HG02610 (cell line): ENCODE measurements at regions not wholly inside any gene's neighbourhood (a gene's known extent, or its start where the extent isn't known, plus 50 kb on each side); places are given as distances from the start of the nearest gene placed in this dataset.

ENCODE experiments used
- ATAC-seq: cut with Tn5 transposase; IDR thresholded peaks from one replicate; pipeline ENCODE4 v1.9.1; 2021; ENCODE audit warnings: mild to moderate bottlenecking, moderate library complexity; ENCODE audit not compliant: unreplicated experiment

- no peak for ATAC-seq
Measured at GRCh38 chr16:51755039-51755501, 604.0 kb upstream of the SALL1 start.

DNA sequence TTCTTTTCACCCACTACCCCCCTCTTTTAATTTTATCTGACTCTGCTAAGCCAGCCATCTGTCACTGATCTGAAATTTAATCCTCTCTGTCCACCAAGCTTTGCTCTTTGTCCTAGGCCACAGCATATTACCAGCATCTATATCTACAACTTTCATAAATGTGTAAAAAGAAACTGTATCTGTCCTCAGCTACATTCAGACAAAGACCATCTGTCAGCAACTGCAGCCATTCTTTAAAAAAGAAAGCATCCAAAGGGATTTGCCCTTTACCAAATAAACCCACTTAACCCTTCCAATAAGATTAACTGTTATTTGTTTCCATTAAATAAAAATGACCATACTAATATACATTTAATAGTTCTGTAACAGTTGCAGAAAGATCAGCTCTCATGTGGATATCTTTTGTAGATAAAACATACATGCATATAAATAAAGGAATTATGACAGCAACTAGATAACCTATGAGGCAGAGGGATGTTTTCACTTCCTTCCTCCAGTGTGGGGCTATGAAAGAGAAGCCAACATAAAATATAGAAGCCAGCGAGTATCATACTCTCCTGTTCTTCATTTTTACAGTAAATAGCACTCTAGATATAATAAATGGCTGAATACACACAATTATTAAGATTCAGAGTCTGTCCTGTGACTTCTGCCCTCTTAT is 602.5 kb upstream of the SALL1 start:
- no peak for ATAC-seq

- ATAC-seq = no peak
Measured at GRCh38 chr16:51752438-51752995, 601.4 kb upstream of the SALL1 start.

DNA sequence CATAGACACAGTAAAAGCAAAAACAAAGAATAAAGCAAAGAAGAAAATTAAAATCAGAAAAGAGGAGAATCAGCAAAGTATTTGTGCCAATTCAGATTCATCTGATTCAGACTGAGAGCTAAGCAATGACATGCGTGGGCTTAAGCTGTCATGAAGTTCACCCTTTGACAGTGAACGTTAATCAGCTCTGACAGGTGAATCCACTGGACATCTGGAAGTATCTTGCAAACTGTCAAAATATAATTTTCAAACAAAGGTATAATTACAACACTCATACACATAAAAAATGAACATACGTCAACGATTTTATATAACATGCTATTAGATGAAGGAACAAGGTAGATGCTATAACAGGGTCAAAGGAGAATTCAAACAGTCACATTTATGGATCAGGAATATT is 596.3 kb upstream of the SALL1 start:
- no peak for ATAC-seq

DNA sequence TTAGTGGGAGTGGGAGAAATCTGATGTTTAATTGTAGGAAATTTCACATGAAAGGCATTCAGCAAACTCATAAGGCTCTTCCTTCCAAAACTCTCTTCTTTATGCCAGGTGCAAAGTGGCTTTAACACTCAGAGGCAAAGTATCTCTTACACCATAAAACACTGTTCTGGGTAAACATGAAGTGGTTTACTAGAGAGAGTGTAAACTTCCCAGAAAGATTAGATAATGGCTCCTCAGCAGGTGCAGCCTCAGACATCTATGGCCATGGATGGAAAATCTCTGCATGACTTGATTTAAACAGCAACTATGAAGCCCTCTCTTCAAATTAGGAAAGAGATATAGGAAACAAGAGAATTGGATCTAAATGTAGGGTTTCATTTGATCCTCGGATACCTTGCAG is 583.1 kb upstream of the SALL1 start:
- ATAC-seq = no peak

DNA sequence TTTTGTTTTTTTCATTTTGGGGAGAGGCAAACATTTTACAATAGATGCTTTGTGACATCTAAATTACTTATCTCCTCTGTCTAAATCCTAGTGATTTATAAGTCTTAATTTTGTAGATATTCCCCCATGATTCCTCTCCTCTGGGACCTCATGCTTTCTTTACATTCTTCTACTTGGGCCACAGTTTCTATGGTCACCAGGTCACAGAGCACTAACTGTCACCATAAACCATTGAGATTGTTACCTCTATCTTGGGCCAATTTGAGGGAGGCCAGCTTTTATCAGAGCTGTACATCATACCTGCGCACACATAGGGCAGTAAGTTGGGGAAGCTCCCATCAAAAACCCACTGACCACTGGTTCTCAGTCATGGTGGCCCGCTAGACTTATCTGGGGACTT is 582.1 kb upstream of the SALL1 start:
- no peak for ATAC-seq

GRCh38 chr16:51731160-51731559 is 580.1 kb upstream of the SALL1 start:
- ATAC-seq = no peak

DNA sequence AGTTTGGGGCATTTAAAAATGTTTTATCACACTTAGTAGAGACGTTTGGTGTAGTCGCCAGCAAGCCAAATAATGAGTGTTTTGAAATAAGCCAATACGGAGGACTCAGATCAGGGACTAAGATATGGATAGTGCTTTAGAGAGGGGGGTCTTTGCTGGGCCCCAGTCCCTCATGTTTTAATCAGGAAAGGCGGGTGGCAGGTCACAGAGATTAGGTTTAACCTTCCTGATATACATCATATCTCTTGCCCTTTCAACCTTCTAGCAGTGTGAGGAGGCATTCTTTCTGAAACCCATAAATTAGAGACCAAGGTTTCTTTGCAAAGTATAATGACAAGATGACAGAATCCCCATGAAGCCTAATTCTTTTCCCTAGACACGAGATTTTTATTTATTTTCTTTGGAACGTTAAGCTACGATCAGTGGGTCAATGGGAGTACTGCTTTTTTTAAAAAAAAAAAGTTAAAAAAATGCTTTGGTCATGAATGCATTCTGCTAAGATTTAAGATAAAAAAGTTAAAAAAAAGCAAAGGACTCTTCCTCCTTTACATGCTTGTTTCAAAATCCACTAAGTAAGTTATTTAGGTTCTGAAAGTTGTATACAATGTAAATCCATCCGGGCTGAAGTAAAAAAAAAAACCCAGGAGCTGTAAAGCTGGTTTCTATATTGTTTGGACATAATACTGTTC is 572.1 kb upstream of the SALL1 start:
- ATAC-seq = no peak

GRCh38 chr16:51722467-51722866 is 571.4 kb upstream of the SALL1 start:
- ATAC-seq = no peak

- no peak for ATAC-seq
Measured at GRCh38 chr16:51719376-51719775, 568.3 kb upstream of the SALL1 start.

GRCh38 chr16:51716195-51716594 is 565.1 kb upstream of the SALL1 start:
- no peak for ATAC-seq

DNA sequence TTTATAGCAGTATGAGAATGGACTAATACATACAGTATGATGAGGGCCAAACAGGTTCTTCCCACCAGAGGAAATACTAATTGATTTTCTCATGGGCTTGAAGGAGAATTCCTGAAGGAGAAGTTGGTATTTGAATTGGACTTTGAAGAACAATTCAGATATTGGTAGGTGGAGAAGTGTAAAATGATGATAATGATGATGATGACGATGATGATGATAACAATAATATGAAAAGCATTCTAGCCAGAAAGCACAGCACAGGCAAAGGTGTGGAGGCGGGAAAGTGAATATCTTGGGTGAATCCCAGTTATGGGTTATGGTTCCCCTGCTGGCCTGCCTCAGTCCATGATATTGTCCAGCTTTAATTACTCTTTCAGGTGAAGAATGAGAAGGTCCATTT is 562.4 kb upstream of the SALL1 start:
- ATAC-seq = no peak

- no peak for ATAC-seq
Measured at GRCh38 chr16:51710905-51711563, 560.0 kb upstream of the SALL1 start.

- no peak for ATAC-seq
Measured at GRCh38 chr16:51710186-51710585, 559.1 kb upstream of the SALL1 start.

DNA sequence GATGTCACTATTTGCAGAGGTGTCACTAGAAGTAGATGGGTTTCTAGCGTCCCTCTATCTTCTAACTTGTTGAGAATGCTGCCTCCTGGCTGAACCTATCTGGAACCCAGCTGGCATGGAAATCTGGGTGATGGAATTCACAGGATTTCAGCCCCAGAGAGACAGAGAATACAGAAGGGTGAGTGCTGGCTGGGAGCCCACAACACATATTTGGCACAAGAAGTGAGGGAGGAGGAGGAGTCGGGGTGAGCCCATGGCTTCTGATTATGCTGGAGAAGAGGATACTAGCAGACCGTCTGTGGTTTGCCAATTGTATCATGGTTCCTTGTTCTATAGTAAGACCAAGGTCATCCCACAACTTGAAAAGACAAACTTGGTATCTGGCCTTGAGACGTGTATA is 557.8 kb upstream of the SALL1 start:
- ATAC-seq = no peak

GRCh38 chr16:51707666-51708065 is 556.6 kb upstream of the SALL1 start:
- ATAC-seq = no peak

DNA sequence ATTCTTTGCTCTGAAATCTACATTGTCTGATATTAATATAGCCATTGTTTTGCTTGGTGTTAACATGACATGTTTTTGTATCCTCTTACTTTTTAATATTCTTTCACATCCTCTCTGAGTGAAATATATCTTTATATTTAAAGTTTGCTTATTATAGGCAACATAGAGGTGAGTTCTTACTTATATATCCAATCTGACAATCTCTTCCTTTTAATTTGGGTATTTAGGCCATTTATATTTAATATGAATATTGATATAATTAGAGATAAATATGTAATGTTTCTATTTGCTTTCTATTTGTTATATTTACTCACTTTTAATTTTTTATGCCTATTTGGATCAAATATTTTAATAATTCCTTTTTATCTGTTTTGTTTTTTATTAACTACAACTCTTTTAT is 554.1 kb upstream of the SALL1 start:
- no peak for ATAC-seq

DNA sequence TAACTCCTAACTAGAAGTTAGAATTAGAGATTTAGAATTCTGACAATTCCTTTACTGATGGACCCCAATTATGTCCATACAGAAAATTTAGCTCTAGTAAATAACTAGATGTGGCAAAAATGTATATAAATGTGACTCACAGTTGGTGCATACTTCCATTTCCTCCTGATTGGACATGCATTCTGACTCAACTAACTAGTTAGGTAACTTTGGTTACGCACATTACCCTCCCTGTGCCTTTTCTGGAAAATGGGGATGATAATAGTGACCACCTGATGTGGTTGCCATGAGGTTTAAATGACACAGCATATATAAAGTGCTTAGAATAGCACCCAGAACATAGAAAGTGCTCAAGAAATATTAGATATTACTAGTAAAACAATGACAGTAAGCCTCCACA is 550.0 kb upstream of the SALL1 start:
- no peak for ATAC-seq

DNA sequence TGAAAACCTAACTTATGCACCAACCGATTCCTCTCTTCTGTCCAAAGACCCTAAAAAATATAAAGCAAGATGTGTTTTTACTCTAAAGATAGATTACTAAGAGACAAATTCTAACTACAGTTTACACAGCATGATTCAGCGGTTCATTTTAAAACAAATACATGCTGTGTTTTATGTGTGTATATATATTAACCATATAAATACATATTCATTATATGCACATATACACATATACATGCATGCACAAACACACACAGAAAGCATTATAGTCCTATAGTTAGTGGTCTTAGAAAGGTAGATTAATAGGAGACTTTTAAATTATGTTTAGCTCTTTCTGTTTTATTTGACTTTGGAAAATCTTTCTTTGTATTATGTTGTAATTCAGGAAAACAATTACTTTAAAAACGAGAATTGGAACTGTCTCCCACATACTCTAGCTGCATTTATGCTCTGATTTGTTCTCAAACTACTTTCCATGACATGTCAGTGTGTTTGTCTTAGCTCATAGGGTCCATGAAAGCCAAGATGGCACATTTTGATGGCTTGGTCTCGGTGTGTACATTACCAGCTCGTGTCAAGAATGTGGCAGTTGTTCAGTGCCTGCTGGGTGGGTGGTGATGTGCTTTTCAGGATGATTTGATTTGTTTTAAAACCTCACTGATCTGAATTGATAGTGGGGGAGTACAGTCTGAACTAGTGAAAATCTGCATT is 548.8 kb upstream of the SALL1 start:
- no peak for ATAC-seq

- ATAC-seq = no peak
Measured at GRCh38 chr16:51698647-51699046, 547.6 kb upstream of the SALL1 start.

GRCh38 chr16:51697454-51697853 is 546.4 kb upstream of the SALL1 start:
- ATAC-seq = no peak
